ENCODE measurements at regions not wholly inside any gene's neighbourhood (a gene's known extent, or its start where the extent isn't known, plus 50 kb on each side); places are given as distances from the start of the nearest gene placed in this dataset.
A peak's percentile ranks its signal among the peaks of the same experiment; 100 is the strongest.

GRCh38 chr2:195538937-195539336 lies 118.1 kb upstream of the SLC39A10 start:
- no peak overlapping the region for H3K4me3 ChIP-seq (ENCODE audit: low read depth, poor library complexity, severe bottlenecking)
- DNase-seq (ENCODE audit: low spot score in 2 of 2): no peak
- TF ChIP-seq CTCF (IDR thresholded peaks at IDR 0.05): no peak
- TF ChIP-seq POLR2A (IDR thresholded peaks at IDR 0.05): no peak
- WGBS, 2 donors: 94 to 95% methylated on average over 2 of the region's 2 CpGs
- intact Hi-C loops (cut with DNase I; ENCODE audit: low total_unique reads): no loop called here

GRCh38 chr2:195537811-195538210 lies 119.2 kb upstream of the SLC39A10 start:
- no peak overlapping the region for H3K4me3 ChIP-seq (ENCODE audit: low read depth, poor library complexity, severe bottlenecking)
- DNase-seq (ENCODE audit: low spot score in 2 of 2): no peak
- WGBS, 2 donors: 91 to 96% methylated on average over 3 of the region's 3 CpGs
- TF ChIP-seq POLR2A (IDR thresholded peaks at IDR 0.05) (no peak), CTCF (IDR thresholded peaks at IDR 0.05) (no peak)
- intact Hi-C loops (cut with DNase I; ENCODE audit: low total_unique reads): no loop called here

- WGBS, 2 donors: 55 to 66% methylated on average over 2 of the region's 2 CpGs
- intact Hi-C loops (cut with DNase I; ENCODE audit: low total_unique reads): no loop called here
- no peak overlapping the region for H3K4me3 ChIP-seq (ENCODE audit: low read depth, poor library complexity, severe bottlenecking)
- no peak for TF ChIP-seq CTCF (IDR thresholded peaks at IDR 0.05)
- no peak for TF ChIP-seq POLR2A (IDR thresholded peaks at IDR 0.05)
- DNase-seq (ENCODE audit: low spot score in 2 of 2): no peak
These were observed 120.1 kb upstream of the SLC39A10 start for GRCh38 chr2:195536906-195537305.

- no peak overlapping the region for H3K4me3 ChIP-seq (ENCODE audit: low read depth, poor library complexity, severe bottlenecking)
- 71 to 78% methylated on average over 7 of the region's 7 CpGs for WGBS, 2 donors
- no peak for TF ChIP-seq CTCF (IDR thresholded peaks at IDR 0.05)
- no peak for TF ChIP-seq POLR2A (IDR thresholded peaks at IDR 0.05)
- peak in 1 of 2 donors; percentile 55 for DNase-seq (ENCODE audit: low spot score in 2 of 2)
- intact Hi-C loops (cut with DNase I; ENCODE audit: low total_unique reads): no loop called here
These were observed 121.0 kb upstream of the SLC39A10 start for GRCh38 chr2:195535911-195536522.

GRCh38 chr2:195534971-195535370 lies 122.1 kb upstream of the SLC39A10 start:
- TF ChIP-seq POLR2A (IDR thresholded peaks at IDR 0.05) (no peak), CTCF (IDR thresholded peaks at IDR 0.05) (no peak)
- DNase-seq (ENCODE audit: low spot score in 2 of 2): no peak
- no peak overlapping the region for H3K4me3 ChIP-seq (ENCODE audit: low read depth, poor library complexity, severe bottlenecking)
- intact Hi-C loops (cut with DNase I; ENCODE audit: low total_unique reads): no loop called here
- 80 to 85% methylated on average over 1 of the region's 1 CpG for WGBS, 2 donors

Data from lower leg skin (tissue), 4 donors.